ENCODE measurements at regions not wholly inside any gene's neighbourhood (a gene's known extent, or its start where the extent isn't known, plus 50 kb on each side); places are given as distances from the start of the nearest gene placed in this dataset.

DNA sequence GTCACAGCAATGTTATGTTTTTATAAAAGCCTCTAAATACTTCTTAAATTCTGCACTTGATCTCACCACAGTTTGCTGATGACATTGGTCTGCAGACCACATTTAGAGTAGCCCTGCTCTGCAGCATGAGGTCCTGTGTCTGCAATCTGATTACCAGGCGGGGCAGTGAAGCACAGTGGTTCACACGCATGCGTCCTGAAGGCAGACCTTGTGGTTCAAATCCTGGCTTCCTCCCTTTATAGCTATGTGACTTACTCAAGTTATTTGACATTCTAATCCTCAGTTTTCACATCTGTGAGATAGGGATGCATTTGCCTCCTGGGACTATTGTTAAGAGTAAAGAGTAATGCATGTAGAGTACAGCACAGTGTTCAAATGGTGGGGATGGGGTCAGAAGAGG, 50.3 kb downstream of the BMAL2 start:
- no peak for DNase-seq

DNA sequence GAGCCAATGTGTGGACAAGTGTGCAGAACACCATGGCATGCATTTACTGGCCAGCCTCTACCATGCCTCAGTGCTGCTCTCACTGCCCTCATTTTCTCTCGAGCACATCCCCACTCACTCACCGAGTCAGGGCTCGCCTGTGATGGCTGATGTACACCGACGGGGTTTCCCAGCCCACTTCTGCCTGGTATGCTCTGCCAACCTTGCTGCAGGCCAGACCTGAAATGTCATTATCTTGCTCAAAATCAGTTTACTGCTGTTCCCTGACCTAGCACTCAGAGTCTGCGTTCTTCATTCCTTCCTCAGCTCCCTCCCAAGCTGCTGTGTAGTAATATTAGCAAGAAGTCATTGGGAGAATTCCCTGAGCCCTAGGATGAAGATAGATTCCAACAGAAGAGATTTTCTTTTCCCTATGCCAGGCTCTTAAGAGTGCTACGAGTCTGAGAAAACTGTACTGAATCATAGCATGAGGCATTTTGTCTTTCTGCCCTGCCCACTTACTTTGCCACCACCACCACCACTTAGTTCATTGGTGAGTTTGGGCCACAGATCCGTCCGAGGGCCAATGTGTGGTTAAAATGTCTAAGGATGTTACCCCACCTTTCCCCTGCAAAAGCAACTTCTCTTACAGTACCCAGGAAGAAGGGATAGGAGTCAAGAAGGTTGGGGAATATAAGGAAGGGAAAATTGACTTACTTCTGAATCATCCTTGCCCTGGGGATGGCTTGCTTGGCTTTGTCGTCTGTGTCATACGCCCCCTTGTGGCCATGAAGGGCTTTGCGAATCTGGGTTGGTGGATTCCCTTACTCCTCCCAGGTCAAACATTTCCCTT, 51.0 kb downstream of the BMAL2 start:
- peak; percentile 62 to 90 for DNase-seq

DNA sequence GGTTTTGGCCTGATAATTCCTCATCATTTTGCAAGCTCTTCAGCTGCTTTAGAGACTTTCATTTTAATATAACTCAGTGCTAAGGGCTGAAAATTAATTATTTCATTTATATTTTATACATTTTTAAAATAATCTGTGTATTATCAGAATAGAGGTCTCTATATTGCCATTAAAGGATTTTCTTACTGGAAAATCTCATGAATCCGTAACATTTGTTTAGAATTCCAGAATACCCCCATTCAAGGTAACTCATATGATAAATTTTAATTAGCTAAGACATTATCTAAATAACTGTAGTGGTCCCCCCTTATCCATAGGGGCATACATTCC, 51.6 kb downstream of the BMAL2 start:
- no peak for DNase-seq

DNA sequence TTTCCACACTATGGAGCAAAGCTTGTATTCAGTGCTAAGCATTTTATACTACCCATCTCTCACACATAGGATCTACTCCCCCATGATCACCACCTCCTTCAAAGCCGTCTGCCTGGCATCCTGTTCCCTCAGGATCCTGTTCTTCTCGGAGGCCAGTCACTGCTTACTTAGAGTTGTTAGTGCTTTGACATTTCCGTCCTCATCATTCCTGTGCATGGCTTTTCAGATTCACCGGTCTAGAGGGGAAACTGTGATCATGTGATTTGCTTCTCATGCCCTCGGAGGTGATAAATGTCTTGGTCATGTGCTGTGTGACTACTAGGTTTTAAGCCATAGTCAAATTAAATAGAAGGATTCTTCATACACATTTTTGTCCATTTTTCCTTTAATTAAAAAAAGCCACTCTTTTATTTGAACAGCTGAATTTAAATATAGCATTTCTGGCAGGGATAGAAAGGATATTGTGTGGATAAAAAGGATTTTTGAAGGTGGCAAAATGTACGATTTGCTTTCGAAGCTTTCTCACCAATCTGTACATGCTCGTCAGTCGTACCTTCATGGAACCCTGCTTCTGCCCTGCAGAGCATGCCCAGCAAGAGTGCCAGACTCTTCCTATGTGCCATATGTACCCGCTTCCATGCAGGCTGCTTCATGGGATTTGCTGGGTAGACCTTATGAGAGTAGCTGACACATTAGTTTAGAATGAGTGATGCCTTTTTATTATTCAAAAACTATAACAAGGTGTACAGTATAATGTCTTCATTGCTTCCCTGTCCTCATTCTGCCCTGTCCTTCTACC, 53.3 kb downstream of the BMAL2 start:
- DNase-seq, result no peak

DNA sequence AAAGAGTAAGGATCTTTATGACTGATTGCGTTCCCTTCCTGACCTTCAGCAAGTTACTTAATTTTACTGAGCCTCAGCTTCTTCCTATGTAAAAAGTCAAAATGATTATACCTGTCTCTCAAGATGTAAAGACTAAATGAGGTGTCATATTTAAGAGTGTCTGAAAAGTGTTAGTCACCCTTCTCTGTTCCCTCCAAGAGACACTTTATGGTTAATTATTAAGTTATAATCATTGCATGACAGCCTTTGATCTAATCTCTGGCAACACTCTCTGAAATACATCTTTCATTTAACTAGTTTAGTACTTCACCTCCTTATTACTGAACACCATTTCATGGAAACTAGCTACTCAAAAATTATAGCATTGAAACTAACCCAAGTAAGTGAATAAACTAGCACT, 54.8 kb downstream of the BMAL2 start:
- DNase-seq, result no peak

DNA sequence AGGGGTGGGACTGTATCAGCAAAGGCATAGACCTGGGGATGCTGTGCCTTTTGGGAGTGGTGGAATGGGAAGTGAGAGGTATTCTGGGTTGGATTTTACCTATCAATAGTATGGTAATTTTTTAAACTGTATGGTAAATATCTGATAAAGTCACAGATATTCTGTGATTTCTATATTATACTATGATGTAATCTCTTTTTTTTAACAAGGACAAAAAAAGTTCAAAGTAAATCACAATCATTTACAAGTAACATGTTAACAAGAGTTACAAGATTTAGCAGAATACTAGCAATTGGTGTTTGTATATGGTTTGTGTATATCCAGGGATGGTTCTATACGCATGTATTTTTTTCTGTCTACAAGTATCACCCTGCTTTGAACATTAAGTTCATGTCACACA, 56.0 kb downstream of the BMAL2 start:
- no peak for DNase-seq

DNA sequence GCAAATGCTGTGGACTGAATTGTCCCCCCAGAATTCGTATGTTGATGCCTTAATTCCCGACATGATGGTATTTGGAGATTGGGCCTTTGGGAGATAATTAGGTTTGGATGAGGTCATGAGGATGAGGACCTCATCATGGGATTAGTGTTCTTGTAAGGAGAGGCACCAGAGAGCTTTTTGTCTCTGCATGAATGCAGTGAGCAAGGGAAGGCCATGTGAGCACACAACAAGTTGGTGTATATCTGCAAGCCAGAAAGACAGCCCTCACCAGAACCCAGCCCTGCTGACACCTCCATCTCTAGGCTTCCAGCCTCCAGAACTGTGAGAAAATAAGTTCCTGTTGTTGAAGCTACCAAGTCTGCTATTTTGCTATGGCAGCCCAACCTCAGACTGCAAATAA, 51.9 kb upstream of the SMCO2 start:
- DNase-seq, result no peak

DNA sequence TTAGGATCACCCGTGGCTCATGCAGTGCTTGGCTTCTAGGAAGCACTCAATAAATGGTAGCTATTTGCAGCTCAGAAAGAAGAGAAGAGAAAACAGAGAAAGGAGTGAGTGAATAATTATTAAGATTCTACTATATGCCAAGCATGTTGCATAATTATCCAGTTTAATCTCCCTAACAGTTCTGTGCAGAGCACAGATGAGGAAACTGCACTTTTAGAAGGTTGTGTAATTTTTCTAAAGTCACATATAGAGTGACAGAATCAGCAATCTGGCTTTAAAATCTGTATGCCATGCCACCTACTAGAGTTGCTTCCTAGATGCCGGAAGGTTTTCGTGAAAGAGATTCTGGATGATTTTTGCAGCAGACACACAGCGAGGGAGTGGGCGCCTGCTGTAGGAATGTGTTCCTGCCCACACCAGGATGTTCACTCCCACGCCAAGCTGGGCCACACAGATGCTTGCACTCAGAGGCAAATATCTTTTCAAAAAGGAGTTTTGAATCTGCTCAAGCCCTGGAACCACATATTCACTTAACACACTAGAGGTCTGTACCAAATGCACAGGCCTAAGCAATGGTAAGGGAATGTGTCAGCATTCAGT, 50.2 kb upstream of the SMCO2 start:
- DNase-seq, result peak; percentile 24 to 32

Data from inflammatory macrophage treated with lipopolysaccharide for 1 hour (primary cell).